Ovary (tissue), 3 donors: ENCODE measurements at regions not wholly inside any gene's neighbourhood (a gene's known extent, or its start where the extent isn't known, plus 50 kb on each side); places are given as distances from the start of the nearest gene placed in this dataset.

Experiments used
- EP300 ChIP-seq: sonication (generic); formaldehyde crosslinking; IDR thresholded peaks from one replicate; pipeline ENCODE4 v1.6.1; 2017; ENCODE audit warnings: antibody characterized with exemption
- POLR2A ChIP-seq: fragments of 450-650 bp; IDR thresholded peaks from one replicate; pipeline ENCODE4 v1.6.1; 2017; ENCODE audit warnings: antibody characterized with exemption, mild to moderate bottlenecking, moderate library complexity
- TF ChIP-seq, protein P1 (sequence below), 3 donors: fragments of 450-650 bp in 2 of 3; fragments of 200-600 bp in 1 of 3; IDR thresholded peaks; one replicate each; pipeline versions ENCODE4 v1.5.1 to v1.8.0; 2016 to 2022; ENCODE audit warnings: antibody characterized with exemption in 3 of 3, mild to moderate bottlenecking in 1 of 3
- donor health status: DM: no; HTN: no; CAD: no.

GRCh38 chr4:149902242-149902641, 86.6 kb upstream of the IQCM start:
- TF ChIP-seq, protein P1, sequence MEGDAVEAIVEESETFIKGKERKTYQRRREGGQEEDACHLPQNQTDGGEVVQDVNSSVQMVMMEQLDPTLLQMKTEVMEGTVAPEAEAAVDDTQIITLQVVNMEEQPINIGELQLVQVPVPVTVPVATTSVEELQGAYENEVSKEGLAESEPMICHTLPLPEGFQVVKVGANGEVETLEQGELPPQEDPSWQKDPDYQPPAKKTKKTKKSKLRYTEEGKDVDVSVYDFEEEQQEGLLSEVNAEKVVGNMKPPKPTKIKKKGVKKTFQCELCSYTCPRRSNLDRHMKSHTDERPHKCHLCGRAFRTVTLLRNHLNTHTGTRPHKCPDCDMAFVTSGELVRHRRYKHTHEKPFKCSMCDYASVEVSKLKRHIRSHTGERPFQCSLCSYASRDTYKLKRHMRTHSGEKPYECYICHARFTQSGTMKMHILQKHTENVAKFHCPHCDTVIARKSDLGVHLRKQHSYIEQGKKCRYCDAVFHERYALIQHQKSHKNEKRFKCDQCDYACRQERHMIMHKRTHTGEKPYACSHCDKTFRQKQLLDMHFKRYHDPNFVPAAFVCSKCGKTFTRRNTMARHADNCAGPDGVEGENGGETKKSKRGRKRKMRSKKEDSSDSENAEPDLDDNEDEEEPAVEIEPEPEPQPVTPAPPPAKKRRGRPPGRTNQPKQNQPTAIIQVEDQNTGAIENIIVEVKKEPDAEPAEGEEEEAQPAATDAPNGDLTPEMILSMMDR (IDR thresholded peaks at IDR 0.05) = no peak
- no peak for TF ChIP-seq EP300
- no peak for TF ChIP-seq POLR2A
